ENCODE measurements at regions not wholly inside any gene's neighbourhood (a gene's known extent, or its start where the extent isn't known, plus 50 kb on each side); places are given as distances from the start of the nearest gene placed in this dataset.

DNA sequence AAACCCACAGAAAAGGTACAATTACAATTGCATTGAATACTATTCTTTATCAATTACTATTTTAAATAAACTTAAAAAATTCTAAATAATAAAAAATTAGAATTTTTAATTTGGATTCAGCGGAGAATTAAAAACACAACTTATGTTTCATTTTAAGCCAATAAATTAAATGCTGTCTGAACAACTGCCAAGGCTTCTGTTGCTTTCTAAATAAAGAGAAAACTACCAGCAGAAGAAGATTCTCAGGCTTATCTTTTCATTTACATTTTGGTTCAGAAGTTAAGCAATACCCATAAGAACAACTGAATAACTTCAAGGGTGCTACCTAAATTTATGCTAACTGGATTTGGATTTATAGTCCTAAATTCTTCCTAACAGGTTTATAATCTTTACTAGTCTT lies 150.0 kb upstream of the FTMT start:
- intact Hi-C loops (cut with micrococcal nuclease): no loop called here
- H3K4me3 ChIP-seq (ENCODE audit: control extremely low read depth in 1 of 5, extremely low read depth in 1 of 5, insufficient read depth in 1 of 5, low read depth in 2 of 5, low read length in 4 of 5): no peak overlapping the region
- H2AFZ ChIP-seq (ENCODE audit: insufficient read depth, low read depth, low read length, poor library complexity, severe bottlenecking): no peak overlapping the region
- no peak overlapping the region for H3K27ac Mint-ChIP-seq
- H3K9me3 ChIP-seq (ENCODE audit: control extremely low read depth in 1 of 3, control insufficient read depth in 2 of 3, insufficient read depth in 1 of 3, low read length in 2 of 3): no peaks in the 10 kb centered on the region
- H3K27me3 Mint-ChIP-seq: no peaks in the 10 kb centered on the region
- no peak for ATAC-seq (ENCODE audit: low read depth)
- H3K27ac ChIP-seq (ENCODE audit: low read length in 2 of 2): no peak overlapping the region
- DNase-seq: no peak
- no peaks in the 10 kb centered on the region for H3K27me3 ChIP-seq (replicated peaks in 1 of 4; ENCODE audit: control extremely low read depth in 1 of 4, control insufficient read depth in 3 of 4, insufficient read depth in 4 of 4, low read length in 3 of 4)
- H3K9me3 Mint-ChIP-seq (ENCODE audit: insufficient read depth): no peaks in the 10 kb centered on the region
- no CpG with 5 or more reads among the region's 1 CpG for WGBS (ENCODE audit: insufficient coverage)
- POLR2A ChIA-PET: no interaction called here
- CTCF ChIA-PET: no interaction called here
- TF ChIP-seq, protein P1, sequence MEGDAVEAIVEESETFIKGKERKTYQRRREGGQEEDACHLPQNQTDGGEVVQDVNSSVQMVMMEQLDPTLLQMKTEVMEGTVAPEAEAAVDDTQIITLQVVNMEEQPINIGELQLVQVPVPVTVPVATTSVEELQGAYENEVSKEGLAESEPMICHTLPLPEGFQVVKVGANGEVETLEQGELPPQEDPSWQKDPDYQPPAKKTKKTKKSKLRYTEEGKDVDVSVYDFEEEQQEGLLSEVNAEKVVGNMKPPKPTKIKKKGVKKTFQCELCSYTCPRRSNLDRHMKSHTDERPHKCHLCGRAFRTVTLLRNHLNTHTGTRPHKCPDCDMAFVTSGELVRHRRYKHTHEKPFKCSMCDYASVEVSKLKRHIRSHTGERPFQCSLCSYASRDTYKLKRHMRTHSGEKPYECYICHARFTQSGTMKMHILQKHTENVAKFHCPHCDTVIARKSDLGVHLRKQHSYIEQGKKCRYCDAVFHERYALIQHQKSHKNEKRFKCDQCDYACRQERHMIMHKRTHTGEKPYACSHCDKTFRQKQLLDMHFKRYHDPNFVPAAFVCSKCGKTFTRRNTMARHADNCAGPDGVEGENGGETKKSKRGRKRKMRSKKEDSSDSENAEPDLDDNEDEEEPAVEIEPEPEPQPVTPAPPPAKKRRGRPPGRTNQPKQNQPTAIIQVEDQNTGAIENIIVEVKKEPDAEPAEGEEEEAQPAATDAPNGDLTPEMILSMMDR (IDR thresholded peaks at IDR 0.05): no peak
- no peak for TF ChIP-seq EZH2 (IDR thresholded peaks at IDR 0.05; ENCODE audit: borderline replicate concordance, insufficient read depth, low read depth, low read length, poor library complexity, severe bottlenecking)
- no peak overlapping the region for H3K4me2 ChIP-seq (replicated peaks; ENCODE audit: low read depth, low read length, poor library complexity, severe bottlenecking)
- H3K4me1 Mint-ChIP-seq: no peaks in the 10 kb centered on the region
- H3K4me3 Mint-ChIP-seq: no peak overlapping the region
- no peak overlapping the region for H3K9ac ChIP-seq (ENCODE audit: low read length)
- H4K20me1 ChIP-seq (ENCODE audit: control insufficient read depth, insufficient read depth, low read length, poor library complexity, severe bottlenecking): no peaks in the 10 kb centered on the region
- no peaks in the 10 kb centered on the region for H3K36me3 ChIP-seq (replicated peaks in 1 of 2; ENCODE audit: control extremely low read depth in 1 of 2, control insufficient read depth in 1 of 2, extremely low read depth in 1 of 2, insufficient read depth in 2 of 2, low read length in 1 of 2)
- no peaks in the 10 kb centered on the region for H3K79me2 ChIP-seq (ENCODE audit: control insufficient read depth, insufficient read depth, low read length)
- no peaks in the 10 kb centered on the region for H3K4me1 ChIP-seq (ENCODE audit: control insufficient read depth in 2 of 2, insufficient read depth in 2 of 2, low read length in 2 of 2)

DNA sequence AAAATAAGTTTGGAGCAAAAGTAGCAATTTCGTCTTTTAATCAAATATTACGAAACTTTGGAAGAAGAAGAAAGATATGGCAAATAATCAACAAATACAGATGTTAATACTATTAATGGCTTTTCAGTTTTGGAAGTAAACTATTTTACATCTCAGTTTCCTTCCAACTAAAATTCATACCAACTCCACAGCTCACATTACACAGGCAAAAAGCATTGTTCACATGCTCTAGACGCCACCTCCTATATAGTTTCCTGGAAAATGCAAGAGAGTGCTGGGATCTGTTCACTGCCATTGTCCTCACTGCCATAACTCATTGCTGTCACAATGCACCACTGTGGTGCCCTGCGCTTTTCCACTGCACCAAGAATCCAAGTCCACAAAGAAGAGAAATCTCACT lies 149.0 kb upstream of the FTMT start:
- Histone ChIP-seq H3K9me3 (ENCODE audit: control extremely low read depth in 1 of 3, control insufficient read depth in 2 of 3, insufficient read depth in 1 of 3, low read length in 2 of 3) (no peaks in the 10 kb centered on the region), H4K20me1 (ENCODE audit: control insufficient read depth, insufficient read depth, low read length, poor library complexity, severe bottlenecking) (no peaks in the 10 kb centered on the region), H3K9ac (ENCODE audit: low read length) (no peak overlapping the region), H3K36me3 (replicated peaks in 1 of 2; ENCODE audit: control extremely low read depth in 1 of 2, control insufficient read depth in 1 of 2, extremely low read depth in 1 of 2, insufficient read depth in 2 of 2, low read length in 1 of 2) (no peaks in the 10 kb centered on the region), H3K4me2 (replicated peaks; ENCODE audit: low read depth, low read length, poor library complexity, severe bottlenecking) (no peak overlapping the region), H3K27me3 (replicated peaks in 1 of 4; ENCODE audit: control extremely low read depth in 1 of 4, control insufficient read depth in 3 of 4, insufficient read depth in 4 of 4, low read length in 3 of 4) (no peaks in the 10 kb centered on the region), H3K79me2 (ENCODE audit: control insufficient read depth, insufficient read depth, low read length) (no peaks in the 10 kb centered on the region), H2AFZ (ENCODE audit: insufficient read depth, low read depth, low read length, poor library complexity, severe bottlenecking) (no peak overlapping the region), H3K27ac (ENCODE audit: low read length in 2 of 2) (no peak overlapping the region), H3K4me1 (ENCODE audit: control insufficient read depth in 2 of 2, insufficient read depth in 2 of 2, low read length in 2 of 2) (no peaks in the 10 kb centered on the region), H3K4me3 (ENCODE audit: control extremely low read depth in 1 of 5, extremely low read depth in 1 of 5, insufficient read depth in 1 of 5, low read depth in 2 of 5, low read length in 4 of 5) (no peak overlapping the region)
- Mint-ChIP-seq H3K27me3 (no peaks in the 10 kb centered on the region), H3K4me3 (no peak overlapping the region), H3K9me3 (ENCODE audit: insufficient read depth) (no peaks in the 10 kb centered on the region), H3K27ac (no peak overlapping the region), H3K4me1 (no peaks in the 10 kb centered on the region)
- DNase-seq (no peak), ATAC-seq (ENCODE audit: low read depth) (no peak)
- POLR2A ChIA-PET: no interaction called here
- TF ChIP-seq, protein P1 (IDR thresholded peaks at IDR 0.05): no peak
- TF ChIP-seq EZH2 (IDR thresholded peaks at IDR 0.05; ENCODE audit: borderline replicate concordance, insufficient read depth, low read depth, low read length, poor library complexity, severe bottlenecking): no peak
- WGBS (ENCODE audit: insufficient coverage): 57% methylated on average over 1 of the region's 4 CpGs
- intact Hi-C loops (cut with micrococcal nuclease): no loop called here
- CTCF ChIA-PET: no interaction called here

Data from B cell (primary cell).